ENCODE measurements at regions not wholly inside any gene's neighbourhood (a gene's known extent, or its start where the extent isn't known, plus 50 kb on each side); places are given as distances from the start of the nearest gene placed in this dataset.

- Histone ChIP-seq H3K79me2 (ENCODE audit: control insufficient read depth in 1 of 2, insufficient read depth in 2 of 2, low read length in 2 of 2) (no peaks in the 10 kb centered on the region), H4K8ac (ENCODE audit: extremely low read depth, insufficient read depth, low read length) (no peak overlapping the region), H2BK5ac (ENCODE audit: low read depth, low read length) (no peak overlapping the region), H3K4me1 (replicated peaks in 1 of 4; ENCODE audit: control insufficient read depth in 3 of 4, insufficient read depth in 4 of 4, low read length in 3 of 4) (no peaks in the 10 kb centered on the region), H3K56ac (replicated peaks; ENCODE audit: insufficient read length, low read depth, low read length) (no peak overlapping the region), H2BK15ac (ENCODE audit: low read length) (no peak overlapping the region), H4K20me1 (replicated peaks in 1 of 2; ENCODE audit: control insufficient read depth in 1 of 2, insufficient read depth in 2 of 2, low read length in 2 of 2) (no peaks in the 10 kb centered on the region), H3K4me2 (ENCODE audit: insufficient read depth in 1 of 2, low read depth in 2 of 2, low read length in 2 of 2) (no peak overlapping the region), H4K5ac (ENCODE audit: insufficient read length, low read depth, low read length) (no peak overlapping the region), H2AFZ (ENCODE audit: low read length) (no peak overlapping the region), H3K23me2 (ENCODE audit: low read depth, low read length) (no peaks in the 10 kb centered on the region), H3K79me1 (ENCODE audit: low read depth, low read length) (no peaks in the 10 kb centered on the region), H3K4ac (replicated peaks; ENCODE audit: insufficient read length, low read depth, low read length) (no peak overlapping the region), H4K91ac (replicated peaks; ENCODE audit: insufficient read length, low read length) (no peak overlapping the region), H3K27ac (ENCODE audit: low read depth, low read length) (no peak overlapping the region), H3K9me3 (ENCODE audit: insufficient read depth in 2 of 2, low read depth in 1 of 2, low read length in 1 of 2) (no peaks in the 10 kb centered on the region), H3K14ac (ENCODE audit: insufficient read length) (no peak overlapping the region), H2BK20ac (ENCODE audit: low read length) (no peak overlapping the region), H2BK120ac (replicated peaks; ENCODE audit: low read depth, low read length) (no peak overlapping the region), H3K36me3 (ENCODE audit: control insufficient read depth in 2 of 4, insufficient read depth in 4 of 4, low read length in 3 of 4) (no peaks in the 10 kb centered on the region), H3K23ac (ENCODE audit: insufficient read length) (no peak overlapping the region), H3K4me3 (ENCODE audit: extremely low read depth in 1 of 4, insufficient read depth in 2 of 4, low read depth in 3 of 4, low read length in 4 of 4) (no peak overlapping the region), H2BK12ac (ENCODE audit: low read depth, low read length) (no peak overlapping the region), H3K18ac (ENCODE audit: extremely low read depth, low read length) (no peak overlapping the region), H3K9ac (replicated peaks in 1 of 4; ENCODE audit: extremely low read depth in 1 of 4, low read depth in 3 of 4, low read length in 3 of 4) (no peak overlapping the region), H2AK5ac (ENCODE audit: low read depth, low read length) (no peak overlapping the region), H3K27me3 (replicated peaks in 1 of 4; ENCODE audit: control insufficient read depth in 3 of 4, extremely low read depth in 1 of 4, insufficient read depth in 3 of 4, low read length in 3 of 4) (no peaks in the 10 kb centered on the region)
- no peak for TF ChIP-seq SP1 (IDR thresholded peaks at IDR 0.05; ENCODE audit: low read depth, low read length)
- no peak for TF ChIP-seq BRCA1 (IDR thresholded peaks at IDR 0.05; ENCODE audit: low read depth, low read length)
- TF ChIP-seq SIRT6 (IDR thresholded peaks at IDR 0.05; ENCODE audit: low read length), result no peak
- no peak for TF ChIP-seq ASH2L (IDR thresholded peaks at IDR 0.05; ENCODE audit: low read length)
- ChIA-PET CTCF (ENCODE audit: partially characterized antibody) (interaction anchor here (0.5 kb wide), 1 partner anchor 647 kb away, joined by 3 read pairs; no protein-coding TSS in a partner anchor), POLR2A (ENCODE audit: partially characterized antibody) (no interaction called here)
- WGBS, 2 experiments (ENCODE audit: extremely low coverage in 1 of 2, insufficient coverage in 1 of 2, insufficient read length in 1 of 2, insufficient replicate concordance in 2 of 2, low coverage in 1 of 2, low lambda C conversion rate in 2 of 2, missing lambda C conversion rate in 1 of 2), result 94% methylated on average over 1 of the region's 1 CpG; no CpG with 5 or more reads in 1 of the 2 experiments
- no peak for DNase-seq (ENCODE audit: low read depth in 1 of 2, low spot score in 2 of 2)
- FAIRE-seq, result no peak
Measured at GRCh38 chr11:80086496-80087055, 645.7 kb upstream of the TENM4 start.

Data from H1 (cell line).